ENCODE measurements at regions not wholly inside any gene's neighbourhood (a gene's known extent, or its start where the extent isn't known, plus 50 kb on each side); places are given as distances from the start of the nearest gene placed in this dataset.

DNA sequence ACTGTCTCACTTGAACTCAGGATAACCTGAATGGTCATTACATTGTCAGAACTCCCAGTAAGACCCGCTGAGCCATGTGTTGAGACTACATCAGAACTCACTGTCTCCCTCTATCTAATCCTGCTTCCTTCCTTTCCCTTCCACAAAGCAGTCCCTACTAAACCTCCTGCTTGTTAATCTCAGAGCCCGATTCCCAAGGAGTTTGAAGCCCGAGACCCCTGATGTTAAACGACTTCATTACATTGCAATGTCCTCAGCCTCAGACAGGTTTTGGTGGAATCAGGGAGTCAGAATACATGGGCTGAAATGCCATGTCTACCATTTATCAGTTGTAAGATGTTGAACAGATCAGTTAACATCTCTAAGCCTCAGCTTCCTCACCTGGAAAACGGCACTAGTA lies 682.4 kb downstream of the ADGRL2 start:
- Histone ChIP-seq H3K4me1 (ENCODE audit: control insufficient read depth, insufficient read depth, low read length) (no peaks in the 10 kb centered on the region), H2BK5ac (ENCODE audit: low read depth, low read length, poor library complexity, severe bottlenecking) (no peak overlapping the region), H3K9me3 (ENCODE audit: control insufficient read depth, insufficient read depth, low read length) (peaks cover 2% of the 10 kb centered on the region; the same call in 1 of the 2 replicates), H2AK5ac (ENCODE audit: low read depth, low read length) (no peak overlapping the region), H3K4me3 (ENCODE audit: insufficient read depth, low read depth, low read length) (no peak overlapping the region), H3K36me3 (ENCODE audit: control insufficient read depth, insufficient read depth, low read length) (no peaks in the 10 kb centered on the region), H3K14ac (replicated peaks; ENCODE audit: low read depth, low read length) (no peak overlapping the region), H3K56ac (ENCODE audit: extremely low read depth, insufficient read depth, low read length) (no peak overlapping the region), H4K5ac (ENCODE audit: low read depth, low read length) (no peak overlapping the region), H3K79me1 (ENCODE audit: low read depth in 1 of 2, low read length in 2 of 2) (no peaks in the 10 kb centered on the region), H3K27ac (ENCODE audit: insufficient read depth, low read length) (no peak overlapping the region), H3K9me1 (ENCODE audit: insufficient read depth, low read length) (no peaks in the 10 kb centered on the region), H3K4ac (ENCODE audit: low read depth, low read length) (no peak overlapping the region), H3K18ac (ENCODE audit: low read depth, low read length) (no peak overlapping the region), H3K23ac (ENCODE audit: low read depth, low read length) (no peak overlapping the region), H2BK120ac (ENCODE audit: low read depth, low read length) (no peak overlapping the region), H2BK20ac (ENCODE audit: low read depth, low read length) (no peak overlapping the region), H4K20me1 (ENCODE audit: insufficient read depth, low read length) (no peaks in the 10 kb centered on the region), H2AK9ac (replicated peaks; ENCODE audit: low read depth, low read length, poor library complexity) (no peak overlapping the region), H3K4me2 (ENCODE audit: low read depth, low read length) (no peak overlapping the region), H2AFZ (replicated peaks; ENCODE audit: low read length, poor library complexity) (no peak overlapping the region), H2BK15ac (ENCODE audit: low read depth, low read length) (no peak overlapping the region), H4K91ac (ENCODE audit: insufficient read depth, low read depth, low read length) (no peak overlapping the region), H3K27me3 (ENCODE audit: control insufficient read depth, insufficient read depth, low read length) (no peaks in the 10 kb centered on the region), H3K9ac (ENCODE audit: low read depth, low read length) (no peak overlapping the region), H4K8ac (ENCODE audit: low read depth in 2 of 2, low read length in 2 of 2) (no peak overlapping the region)
- no CpG with 5 or more reads among the region's 5 CpGs for WGBS, 2 experiments (ENCODE audit: extremely low coverage in 2 of 2, insufficient read length in 1 of 2)
- no peak for ATAC-seq (ENCODE audit: low read depth)
- in situ Hi-C loops (cut with MboI; ENCODE audit: low sequenced_read_pairs) (no loop called here), intact Hi-C loops (cut with micrococcal nuclease) (no loop called here), dilution Hi-C loops (cut with HindIII; ENCODE audit: low sequenced_read_pairs, unreplicated experiment) (no loop called here)
- CTCF ChIA-PET, result no interaction called here
- BruUV-seq (replicated peaks), result no TSS peak
- POLR2A ChIA-PET (ENCODE audit: unreplicated experiment), result no interaction called here
- TF ChIP-seq, protein P1, sequence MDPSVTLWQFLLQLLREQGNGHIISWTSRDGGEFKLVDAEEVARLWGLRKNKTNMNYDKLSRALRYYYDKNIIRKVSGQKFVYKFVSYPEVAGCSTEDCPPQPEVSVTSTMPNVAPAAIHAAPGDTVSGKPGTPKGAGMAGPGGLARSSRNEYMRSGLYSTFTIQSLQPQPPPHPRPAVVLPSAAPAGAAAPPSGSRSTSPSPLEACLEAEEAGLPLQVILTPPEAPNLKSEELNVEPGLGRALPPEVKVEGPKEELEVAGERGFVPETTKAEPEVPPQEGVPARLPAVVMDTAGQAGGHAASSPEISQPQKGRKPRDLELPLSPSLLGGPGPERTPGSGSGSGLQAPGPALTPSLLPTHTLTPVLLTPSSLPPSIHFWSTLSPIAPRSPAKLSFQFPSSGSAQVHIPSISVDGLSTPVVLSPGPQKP (IDR thresholded peaks at IDR 0.05; ENCODE audit: borderline replicate concordance, low read depth, low read length), result no peak
- no peak for TF ChIP-seq RFX5 (IDR thresholded peaks at IDR 0.05; ENCODE audit: low read depth, low read length)
- no peak for TF ChIP-seq MAFK (IDR thresholded peaks at IDR 0.05; ENCODE audit: low read depth, low read length)
- TF ChIP-seq BHLHE40 (IDR thresholded peaks at IDR 0.05; ENCODE audit: low read depth, low read length), result no peak
- no peak for TF ChIP-seq MXI1 (IDR thresholded peaks at IDR 0.05; ENCODE audit: borderline replicate concordance, low read depth, low read length)
- TF ChIP-seq CHD1 (IDR thresholded peaks at IDR 0.05; ENCODE audit: low read depth, low read length), result no peak
- no peak for TF ChIP-seq MAZ (IDR thresholded peaks at IDR 0.05; ENCODE audit: borderline replicate concordance, low read depth, low read length)
- no peak for TF ChIP-seq SMC3 (IDR thresholded peaks at IDR 0.05; ENCODE audit: low read depth, low read length)
- no peak for TF ChIP-seq POLR2A (IDR thresholded peaks at IDR 0.05; ENCODE audit: low read depth, low read length)
- TF ChIP-seq NFE2L2 (IDR thresholded peaks at IDR 0.05; ENCODE audit: low read depth, low read length), result no peak
- TF ChIP-seq RCOR1 (IDR thresholded peaks at IDR 0.05; ENCODE audit: insufficient replicate concordance, low read length), result no peak
- TF ChIP-seq, protein P2, sequence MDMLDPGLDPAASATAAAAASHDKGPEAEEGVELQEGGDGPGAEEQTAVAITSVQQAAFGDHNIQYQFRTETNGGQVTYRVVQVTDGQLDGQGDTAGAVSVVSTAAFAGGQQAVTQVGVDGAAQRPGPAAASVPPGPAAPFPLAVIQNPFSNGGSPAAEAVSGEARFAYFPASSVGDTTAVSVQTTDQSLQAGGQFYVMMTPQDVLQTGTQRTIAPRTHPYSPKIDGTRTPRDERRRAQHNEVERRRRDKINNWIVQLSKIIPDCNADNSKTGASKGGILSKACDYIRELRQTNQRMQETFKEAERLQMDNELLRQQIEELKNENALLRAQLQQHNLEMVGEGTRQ (IDR thresholded peaks at IDR 0.05; ENCODE audit: low read depth, low read length), result no peak
- TF ChIP-seq RAD21 (IDR thresholded peaks at IDR 0.05; ENCODE audit: low read length), result no peak
- TF ChIP-seq, protein P3, sequence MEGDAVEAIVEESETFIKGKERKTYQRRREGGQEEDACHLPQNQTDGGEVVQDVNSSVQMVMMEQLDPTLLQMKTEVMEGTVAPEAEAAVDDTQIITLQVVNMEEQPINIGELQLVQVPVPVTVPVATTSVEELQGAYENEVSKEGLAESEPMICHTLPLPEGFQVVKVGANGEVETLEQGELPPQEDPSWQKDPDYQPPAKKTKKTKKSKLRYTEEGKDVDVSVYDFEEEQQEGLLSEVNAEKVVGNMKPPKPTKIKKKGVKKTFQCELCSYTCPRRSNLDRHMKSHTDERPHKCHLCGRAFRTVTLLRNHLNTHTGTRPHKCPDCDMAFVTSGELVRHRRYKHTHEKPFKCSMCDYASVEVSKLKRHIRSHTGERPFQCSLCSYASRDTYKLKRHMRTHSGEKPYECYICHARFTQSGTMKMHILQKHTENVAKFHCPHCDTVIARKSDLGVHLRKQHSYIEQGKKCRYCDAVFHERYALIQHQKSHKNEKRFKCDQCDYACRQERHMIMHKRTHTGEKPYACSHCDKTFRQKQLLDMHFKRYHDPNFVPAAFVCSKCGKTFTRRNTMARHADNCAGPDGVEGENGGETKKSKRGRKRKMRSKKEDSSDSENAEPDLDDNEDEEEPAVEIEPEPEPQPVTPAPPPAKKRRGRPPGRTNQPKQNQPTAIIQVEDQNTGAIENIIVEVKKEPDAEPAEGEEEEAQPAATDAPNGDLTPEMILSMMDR (conservative IDR thresholded peaks at IDR 0.05; ENCODE audit: low read depth, low read length), result no peak
- no peak for TF ChIP-seq CEBPB (IDR thresholded peaks at IDR 0.05; ENCODE audit: low read depth, low read length)
- no peak for TF ChIP-seq FOS (IDR thresholded peaks at IDR 0.05; ENCODE audit: low read depth, low read length)
- DNase-seq, result no peak
